T-cell (primary cell): ENCODE measurements at regions not wholly inside any gene's neighbourhood (a gene's known extent, or its start where the extent isn't known, plus 50 kb on each side); places are given as distances from the start of the nearest gene placed in this dataset.

ENCODE experiments used
- ATAC-seq, 4 experiments: fragments of 200-7000 bp in 3 of 4; fragments of 150-1000 bp in 1 of 4; cut with Tn5 transposase; replicated peaks in 1 of 4; 1 replicate in 3 of 4; 2 replicates in 1 of 4; pipeline ENCODE4 v1.10.0; 2021; ENCODE audit warnings: moderate library complexity in 3 of 4, mild to moderate bottlenecking in 2 of 4, moderate number of reproducible peaks in 1 of 4
- CTCF ChIA-PET, 2 donors: fragments of 300-600 bp; sonication (Branson Sonifier 250); formaldehyde crosslinking; loops; one replicate each; lab custom pipeline; 2022; ENCODE audit warnings: antibody characterized with exemption in 2 of 2; lab: Charles Lee
- POLR2A ChIA-PET, 2 donors: fragments of 300-600 bp; sonication (Branson Sonifier 250); formaldehyde crosslinking; loops; one replicate each; lab custom pipeline; 2022; ENCODE audit warnings: antibody characterized with exemption in 2 of 2; lab: Charles Lee
- DNase-seq, 35 experiments: peaks; one replicate each; pipeline versions ENCODE4 v3.0.0 to v3.0.0-alpha.2; 2013 to 2023
- H3K27ac ChIP-seq: one replicate; pipeline ENCODE4 v1.5.1; 2013; ENCODE audit warnings: low read length
- H3K27me3 ChIP-seq, 2 experiments: replicated peaks in 1 of 2; 1 replicate in 1 of 2; 2 replicates in 1 of 2; pipeline versions ENCODE4 v1.6.1 to v1.7.0; 2013; ENCODE audit warnings: low read length in 1 of 2, mixed read lengths in 1 of 2; ENCODE audit not compliant: control insufficient read depth in 2 of 2, insufficient read depth in 2 of 2; ENCODE audit errors: extremely low read depth in 1 of 2
- H3K36me3 ChIP-seq, 2 donors: 1 replicate in 1 of 2; 2 replicates in 1 of 2; pipeline versions ENCODE4 v1.6.1 to v1.7.0; 2013; ENCODE audit warnings: low read length in 1 of 2; ENCODE audit not compliant: control insufficient read depth in 2 of 2, insufficient read depth in 1 of 2; ENCODE audit errors: extremely low read depth in 1 of 2
- H3K4me1 ChIP-seq, 2 experiments: 1 replicate in 1 of 2; 2 replicates in 1 of 2; pipeline versions ENCODE4 v1.6.1 to v1.7.0; 2013; ENCODE audit warnings: low read length in 2 of 2, mixed read lengths in 1 of 2; ENCODE audit not compliant: insufficient read depth in 2 of 2, control insufficient read depth in 1 of 2; ENCODE audit errors: extremely low read depth in 1 of 2
- H3K4me3 ChIP-seq, 2 donors: 1 replicate in 1 of 2; 2 replicates in 1 of 2; pipeline versions ENCODE4 v1.5.1 to v1.7.0; 2013; ENCODE audit warnings: mild to moderate bottlenecking in 2 of 2, low read length in 1 of 2, moderate library complexity in 1 of 2; ENCODE audit not compliant: control insufficient read depth in 1 of 2; ENCODE audit errors: extremely low read depth in 1 of 2
- H3K9me3 ChIP-seq: 2 replicates; pipeline ENCODE4 v1.7.0; 2013
- H3K27ac Mint-ChIP-seq, 2 donors: one replicate each; pipeline ENCODE4 v1.8.0; 2020 to 2021; ENCODE audit warnings: mild to moderate bottlenecking in 2 of 2, mixed read lengths in 2 of 2
- H3K27me3 Mint-ChIP-seq, 2 donors: one replicate each; pipeline ENCODE4 v1.8.0; 2021 to 2022; ENCODE audit warnings: mixed read lengths in 2 of 2
- H3K36me3 Mint-ChIP-seq: one replicate; pipeline ENCODE4 v1.8.0; 2021; ENCODE audit warnings: mixed read lengths
- H3K4me1 Mint-ChIP-seq, 3 donors: one replicate each; pipeline ENCODE4 v1.8.0; 2020 to 2022; ENCODE audit warnings: mixed read lengths in 3 of 3, mild to moderate bottlenecking in 1 of 3
- H3K4me3 Mint-ChIP-seq, 3 donors: one replicate each; pipeline ENCODE4 v1.8.0; 2020 to 2022; ENCODE audit warnings: mild to moderate bottlenecking in 3 of 3, mixed read lengths in 3 of 3, moderate library complexity in 3 of 3
- H3K9me3 Mint-ChIP-seq, 3 donors: one replicate each; pipeline ENCODE4 v1.8.0; 2020 to 2022; ENCODE audit warnings: mixed read lengths in 3 of 3
- WGBS: methylation state at CpG from one replicate; pipeline ENCODE4 v1.1.5; 2013; ENCODE audit warnings: missing lambda C conversion rate; ENCODE audit not compliant: insufficient coverage; 5-methylcytosine and 5-hydroxymethylcytosine counted together

- no peaks in the 10 kb centered on the region for H3K36me3 ChIP-seq
- H3K27ac Mint-ChIP-seq, result no peak overlapping the region
- H3K4me3 Mint-ChIP-seq, result no peak overlapping the region
- no peaks in the 10 kb centered on the region for H3K27me3 Mint-ChIP-seq
- H3K36me3 Mint-ChIP-seq, result peaks cover 6% of the 10 kb centered on the region
- no peak overlapping the region for H3K27ac ChIP-seq
- DNase-seq (no peak), ATAC-seq (no peak)
- H3K4me1 ChIP-seq, result no peaks in the 10 kb centered on the region
- no peaks in the 10 kb centered on the region for H3K4me1 Mint-ChIP-seq
- WGBS, result 79% methylated on average over 2 of the region's 6 CpGs
- no peaks in the 10 kb centered on the region for H3K27me3 ChIP-seq
- ChIA-PET POLR2A (no interaction called here), CTCF (no interaction called here)
- H3K4me3 ChIP-seq, result no peak overlapping the region
- no peaks in the 10 kb centered on the region for H3K9me3 ChIP-seq
- H3K9me3 Mint-ChIP-seq, result no peaks in the 10 kb centered on the region
Observed at GRCh38 chr7:136070736-136071505, 93.8 kb upstream of the MTPN start.

- H3K27me3 ChIP-seq, result no peaks in the 10 kb centered on the region
- no peaks in the 10 kb centered on the region for H3K4me1 ChIP-seq
- no peak for DNase-seq
- no peaks in the 10 kb centered on the region for H3K9me3 ChIP-seq
- POLR2A ChIA-PET, result no interaction called here
- Mint-ChIP-seq H3K36me3 (peaks cover 6% of the 10 kb centered on the region), H3K9me3 (no peaks in the 10 kb centered on the region), H3K27me3 (no peaks in the 10 kb centered on the region), H3K4me1 (no peaks in the 10 kb centered on the region), H3K27ac (no peak overlapping the region), H3K4me3 (no peak overlapping the region)
- H3K36me3 ChIP-seq, result no peaks in the 10 kb centered on the region
- no peak for ATAC-seq
- H3K27ac ChIP-seq, result no peak overlapping the region
- no CpG with 5 or more reads among the region's 1 CpG for WGBS
- CTCF ChIA-PET, result no interaction called here
- no peak overlapping the region for H3K4me3 ChIP-seq
Observed at GRCh38 chr7:136069840-136070529, 92.8 kb upstream of the MTPN start.

GRCh38 chr7:136067277-136067676 lies 90.1 kb upstream of the MTPN start:
- POLR2A ChIA-PET, result no interaction called here
- Histone ChIP-seq H3K36me3 (no peaks in the 10 kb centered on the region), H3K4me3 (no peak overlapping the region), H3K4me1 (no peaks in the 10 kb centered on the region), H3K9me3 (no peaks in the 10 kb centered on the region), H3K27me3 (no peaks in the 10 kb centered on the region), H3K27ac (no peak overlapping the region)
- Mint-ChIP-seq H3K27me3 (no peaks in the 10 kb centered on the region), H3K9me3 (no peaks in the 10 kb centered on the region), H3K4me3 (no peak overlapping the region), H3K36me3 (peaks cover 3% of the 10 kb centered on the region), H3K4me1 (no peaks in the 10 kb centered on the region), H3K27ac (no peak overlapping the region)
- CTCF ChIA-PET, result no interaction called here
- 90% methylated on average over 1 of the region's 1 CpG for WGBS
- no peak for ATAC-seq
- no peak for DNase-seq

GRCh38 chr7:136066304-136067143 lies 89.4 kb upstream of the MTPN start:
- Mint-ChIP-seq H3K36me3 (peaks cover 3% of the 10 kb centered on the region), H3K4me1 (no peaks in the 10 kb centered on the region), H3K27ac (no peak overlapping the region), H3K9me3 (no peaks in the 10 kb centered on the region), H3K27me3 (no peaks in the 10 kb centered on the region), H3K4me3 (no peak overlapping the region)
- POLR2A ChIA-PET, result no interaction called here
- Histone ChIP-seq H3K27me3 (no peaks in the 10 kb centered on the region), H3K4me1 (no peaks in the 10 kb centered on the region), H3K9me3 (no peaks in the 10 kb centered on the region), H3K27ac (no peak overlapping the region), H3K36me3 (no peaks in the 10 kb centered on the region), H3K4me3 (no peak overlapping the region)
- CTCF ChIA-PET, result no interaction called here
- DNase-seq, result no peak
- WGBS, result 98% methylated on average over 11 of the region's 16 CpGs
- ATAC-seq, result no peak

- Histone ChIP-seq H3K27ac (no peak overlapping the region), H3K4me1 (no peaks in the 10 kb centered on the region), H3K36me3 (no peaks in the 10 kb centered on the region), H3K27me3 (no peaks in the 10 kb centered on the region), H3K4me3 (no peak overlapping the region), H3K9me3 (no peaks in the 10 kb centered on the region)
- Mint-ChIP-seq H3K27ac (no peak overlapping the region), H3K9me3 (no peaks in the 10 kb centered on the region), H3K4me1 (no peaks in the 10 kb centered on the region), H3K36me3 (peaks cover 9% of the 10 kb centered on the region), H3K27me3 (no peaks in the 10 kb centered on the region), H3K4me3 (no peak overlapping the region)
- ATAC-seq, result no peak
- no peak for DNase-seq
- ChIA-PET POLR2A (interaction anchor here in 1 of 2 donors (0.6 kb wide), 1 partner anchor 240 kb away, joined by 4 read pairs; no protein-coding TSS in a partner anchor), CTCF (no interaction called here)
Observed at GRCh38 chr7:136064627-136065237, 87.6 kb upstream of the MTPN start.

GRCh38 chr7:136064081-136064480 lies 86.9 kb upstream of the MTPN start:
- no peaks in the 10 kb centered on the region for H3K9me3 Mint-ChIP-seq
- 86% methylated on average over 4 of the region's 4 CpGs for WGBS
- no peak overlapping the region for H3K27ac Mint-ChIP-seq
- H3K4me3 Mint-ChIP-seq, result no peak overlapping the region
- Histone ChIP-seq H3K27me3 (no peaks in the 10 kb centered on the region), H3K27ac (no peak overlapping the region), H3K36me3 (no peaks in the 10 kb centered on the region), H3K4me3 (no peak overlapping the region), H3K4me1 (no peaks in the 10 kb centered on the region), H3K9me3 (no peaks in the 10 kb centered on the region)
- DNase-seq (no peak), ATAC-seq (no peak)
- no peaks in the 10 kb centered on the region for H3K4me1 Mint-ChIP-seq
- POLR2A ChIA-PET, result interaction anchor here in 1 of 2 donors (0.6 kb wide), 1 partner anchor 239 kb away, joined by 4 read pairs; no protein-coding TSS in a partner anchor
- no peaks in the 10 kb centered on the region for H3K27me3 Mint-ChIP-seq
- H3K36me3 Mint-ChIP-seq, result peaks cover 14% of the 10 kb centered on the region
- CTCF ChIA-PET, result no interaction called here
